SK-N-SH (cell line): ENCODE measurements at regions not wholly inside any gene's neighbourhood (a gene's known extent, or its start where the extent isn't known, plus 50 kb on each side); places are given as distances from the start of the nearest gene placed in this dataset.

Source experiments
- CTCF ChIA-PET: fragments of 300-600, 350-600 bp; formaldehyde crosslinking; extraction: SDS; loops from one replicate; lab custom pipeline; 2021; lab: Yijun Ruan, JAX
- POLR2A ChIA-PET: fragments of 350-600 bp; sonication (Branson Sonifier 250); formaldehyde crosslinking; extraction: SDS; loops from one replicate; lab custom pipeline; 2020; ENCODE audit warnings: antibody characterized with exemption, inconsistent platforms; lab: Yijun Ruan, JAX
- DNase-seq: peaks from one replicate; pipeline ENCODE4 v3.0.0; 2012
- H2AFZ ChIP-seq: fragments of 200-600 bp; sonication (generic); 2 replicates; pipeline ENCODE4 v1.8.1; 2016; ENCODE audit warnings: antibody characterized with exemption, mild to moderate bottlenecking, low read depth
- H3F3A ChIP-seq: fragments of 200-600 bp; sonication (generic); replicated peaks from 2 replicates; pipeline ENCODE3; 2016; ENCODE audit warnings: antibody characterized with exemption, mild to moderate bottlenecking; ENCODE audit not compliant: insufficient read depth
- H3K27ac ChIP-seq, 2 experiments: fragments of 200-500 bp in 1 of 2; fragments of 200-600 bp in 1 of 2; sonication (Bioruptor generic) in 1 of 2; sonication (generic), shearing (Covaris generic) in 1 of 2; 2 replicates each; pipeline versions ENCODE4 v1.5.1 to v1.6.1; 2014 to 2016; ENCODE audit warnings: low read depth in 2 of 2, inconsistent platforms in 1 of 2, low read length in 1 of 2, mild to moderate bottlenecking in 1 of 2, mixed read lengths in 1 of 2
- H3K27me3 ChIP-seq: fragments of 200-600 bp; sonication (generic), shearing (Covaris generic); 2 replicates; pipeline ENCODE4 v1.6.1; 2016; ENCODE audit warnings: mixed run types; ENCODE audit not compliant: insufficient read depth
- H3K36me3 ChIP-seq, 2 experiments: fragments of 200-500 bp in 1 of 2; fragments of 200-600 bp in 1 of 2; sonication (Bioruptor generic) in 1 of 2; sonication (generic) in 1 of 2; replicated peaks in 1 of 2; 2 replicates each; pipeline versions ENCODE3 to v1.5.1; 2014 to 2016; ENCODE audit warnings: low read length in 1 of 2, mild to moderate bottlenecking in 1 of 2; ENCODE audit not compliant: insufficient read depth in 2 of 2, control insufficient read depth in 1 of 2
- H3K4me1 ChIP-seq, 2 experiments: fragments of 200-500 bp in 1 of 2; fragments of 200-600 bp in 1 of 2; sonication (Bioruptor generic) in 1 of 2; sonication (generic), shearing (Covaris generic) in 1 of 2; 2 replicates each; pipeline versions ENCODE4 v1.5.1 to v1.6.1; 2014 to 2016; ENCODE audit warnings: low read depth in 1 of 2, low read length in 1 of 2, mixed run types in 1 of 2; ENCODE audit not compliant: insufficient read depth in 2 of 2, control insufficient read depth in 1 of 2
- H3K4me2 ChIP-seq: fragments of 200-600 bp; sonication (generic), shearing (Covaris generic); 2 replicates; pipeline ENCODE4 v1.6.1; 2017; ENCODE audit warnings: mixed run types
- H3K4me3 ChIP-seq, 2 experiments: fragments of 200-500 bp in 1 of 2; fragments of 200-600 bp in 1 of 2; sonication (Bioruptor generic) in 1 of 2; sonication (generic), shearing (Covaris generic) in 1 of 2; 2 replicates each; pipeline versions ENCODE4 v1.5.1 to v1.8.1; 2014 to 2016; ENCODE audit warnings: low read depth in 2 of 2, inconsistent platforms in 1 of 2, low read length in 1 of 2, mild to moderate bottlenecking in 1 of 2, mixed read lengths in 1 of 2, moderate library complexity in 1 of 2
- H3K79me2 ChIP-seq: fragments of 200-600 bp; sonication (generic); 2 replicates; pipeline ENCODE4 v1.8.1; 2017; ENCODE audit warnings: mild to moderate bottlenecking; ENCODE audit not compliant: insufficient read depth
- H3K9ac ChIP-seq: fragments of 200-600 bp; sonication (generic); 2 replicates; pipeline ENCODE4 v1.6.1; 2017; ENCODE audit warnings: mixed run types
- H3K9me2 ChIP-seq: fragments of 200-600 bp; sonication (generic); 2 replicates; pipeline ENCODE4 v1.6.1; 2017; ENCODE audit warnings: mixed run types
- H3K9me3 ChIP-seq: fragments of 200-600 bp; sonication (generic); 2 replicates; pipeline ENCODE4 v1.6.1; 2017; ENCODE audit warnings: mixed run types, mild to moderate bottlenecking, moderate library complexity
- H4K20me1 ChIP-seq: fragments of 200-600 bp; sonication (generic); 2 replicates; pipeline ENCODE4 v1.6.1; 2017; ENCODE audit warnings: mild to moderate bottlenecking, mixed run types; ENCODE audit not compliant: insufficient read depth
- ELF1 ChIP-seq: IDR thresholded peaks from 2 replicates; pipeline ENCODE4 v1.4.0; 2012
- FOXJ3 ChIP-seq: sonication (generic); formaldehyde crosslinking; IDR thresholded peaks from 2 replicates; pipeline ENCODE4 v1.5.1; 2020; ENCODE audit warnings: mild to moderate bottlenecking, missing genetic modification reagents
- FOXM1 ChIP-seq: IDR thresholded peaks from 2 replicates; pipeline ENCODE4 v1.4.0; 2012; ENCODE audit warnings: low read depth, mild to moderate bottlenecking
- GABPA ChIP-seq: IDR thresholded peaks from 2 replicates; pipeline ENCODE4 v1.4.0; 2012; ENCODE audit warnings: low read depth, mild to moderate bottlenecking
- GATA2 ChIP-seq: sonication (generic); formaldehyde crosslinking; IDR thresholded peaks from 2 replicates; pipeline ENCODE4 v1.5.0; 2020; ENCODE audit warnings: mild to moderate bottlenecking, missing genetic modification reagents
- IRF3 ChIP-seq: fragments of 150-350 bp; IDR thresholded peaks from 2 replicates; pipeline ENCODE4 v1.6.1; 2016; ENCODE audit warnings: mild to moderate bottlenecking, low read depth, low read length
- MAX ChIP-seq: IDR thresholded peaks from 2 replicates; pipeline ENCODE4 v1.4.0; 2012; ENCODE audit warnings: low read depth
- MXI1 ChIP-seq: IDR thresholded peaks from 2 replicates; pipeline ENCODE4 v1.6.1; 2012; ENCODE audit warnings: mild to moderate bottlenecking, low read depth, low read length, improper control_type of control experiment
- NFIC ChIP-seq: IDR thresholded peaks from 2 replicates; pipeline ENCODE4 v1.4.0; 2012; ENCODE audit warnings: borderline replicate concordance
- NRF1 ChIP-seq: IDR thresholded peaks from 2 replicates; pipeline ENCODE4 v1.6.1; 2012; ENCODE audit warnings: low read depth, mild to moderate bottlenecking, low read length
- POLR2AphosphoS5 ChIP-seq: IDR thresholded peaks from 2 replicates; pipeline ENCODE4 v1.6.1; 2012; ENCODE audit warnings: low read depth, low read length
- RAD21 ChIP-seq: IDR thresholded peaks from 2 replicates; pipeline ENCODE4 v1.6.1; 2012; ENCODE audit warnings: mild to moderate bottlenecking, low read length
- REST ChIP-seq: IDR thresholded peaks from 2 replicates; pipeline ENCODE4 v1.6.1; 2012; ENCODE audit warnings: mild to moderate bottlenecking, low read depth, low read length, moderate library complexity
- RFX5 ChIP-seq: IDR thresholded peaks from 2 replicates; pipeline ENCODE4 v1.6.1; 2012; ENCODE audit warnings: mild to moderate bottlenecking, improper control_type of control experiment, low read length
- SIN3A ChIP-seq: IDR thresholded peaks from 2 replicates; pipeline ENCODE4 v1.6.1; 2012; ENCODE audit warnings: low read depth, mild to moderate bottlenecking, low read length, moderate library complexity, borderline replicate concordance
- TAF1 ChIP-seq: IDR thresholded peaks from 2 replicates; pipeline ENCODE4 v1.6.1; 2012; ENCODE audit warnings: low read depth, mild to moderate bottlenecking, low read length, moderate library complexity, borderline replicate concordance
- TCF12 ChIP-seq: IDR thresholded peaks from 2 replicates; pipeline ENCODE4 v1.4.0; 2012
- USF1 ChIP-seq: IDR thresholded peaks from 2 replicates; pipeline ENCODE4 v1.4.0; 2012; ENCODE audit warnings: low read depth, borderline replicate concordance
- YY1 ChIP-seq: IDR thresholded peaks from 2 replicates; pipeline ENCODE4 v1.4.0; 2012; ENCODE audit warnings: low read depth, mild to moderate bottlenecking
- WGBS: methylation state at CpG from one replicate; pipeline ENCODE4 v1.1.6; 2017; ENCODE audit warnings: low lambda C conversion rate; 5-methylcytosine and 5-hydroxymethylcytosine counted together

DNA sequence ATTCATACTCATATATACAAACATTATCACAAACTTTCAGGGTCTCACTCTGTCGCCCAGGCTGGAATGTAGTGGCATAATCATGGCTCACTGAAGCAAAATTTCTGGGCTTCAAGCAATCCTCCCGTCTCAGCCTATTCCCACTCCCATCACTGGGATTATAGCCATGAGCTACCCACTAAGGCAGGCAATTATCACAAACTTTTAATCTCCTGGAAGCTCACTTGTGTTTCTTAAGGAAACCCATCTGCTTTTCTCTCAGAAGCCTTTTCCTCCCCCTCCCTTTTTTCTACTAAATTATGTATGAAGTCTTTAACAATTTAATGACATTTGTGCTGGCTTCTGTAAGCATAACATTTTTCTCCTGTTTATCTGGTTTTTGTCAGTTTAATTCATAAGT, 170.5 kb downstream of the AREG start:
- Histone ChIP-seq H3K27me3 (no peaks in the 10 kb centered on the region; the same call in 1 of the 2 replicates), H3K4me1 (no peaks in the 10 kb centered on the region), H3K9me2 (no peaks in the 10 kb centered on the region), H3K9me3 (no peaks in the 10 kb centered on the region), H3K36me3 (no peaks in the 10 kb centered on the region), H3F3A (no peaks in the 10 kb centered on the region), H3K4me3 (no peak overlapping the region), H2AFZ (no peak overlapping the region), H4K20me1 (no peaks in the 10 kb centered on the region), H3K9ac (no peak overlapping the region), H3K4me2 (no peak overlapping the region), H3K79me2 (no peaks in the 10 kb centered on the region), H3K27ac (no peak overlapping the region)
- CTCF ChIA-PET: no interaction called here
- no peak for DNase-seq
- POLR2A ChIA-PET: no interaction called here
- WGBS: 18% methylated on average over 2 of the region's 2 CpGs
- TF ChIP-seq RFX5 (no peak), FOXM1 (no peak), POLR2AphosphoS5 (no peak), TAF1 (no peak), MAX (no peak), ELF1 (no peak), GABPA (no peak), NFIC (no peak), RAD21 (no peak), TCF12 (no peak), YY1 (no peak), SIN3A (no peak), IRF3 (no peak), FOXJ3 (CRISPR knock-in tag) (no peak), REST (no peak), MXI1 (no peak), GATA2 (no peak), NRF1 (no peak), USF1 (no peak)
